Tibial nerve (tissue), 4 donors: ENCODE measurements at regions not wholly inside any gene's neighbourhood (a gene's known extent, or its start where the extent isn't known, plus 50 kb on each side); places are given as distances from the start of the nearest gene placed in this dataset.

Experiments
- DNase-seq, 2 donors: peaks; one replicate each; pipeline ENCODE4 v3.0.0-alpha.2; 2019; ENCODE audit warnings: low spot score in 2 of 2
- H3K27ac ChIP-seq, 4 donors: fragments of 200-600 bp; sonication (generic) in 3 of 4; one replicate each; pipeline ENCODE4 v1.5.1; 2017 to 2019; ENCODE audit warnings: mild to moderate bottlenecking in 1 of 4
- H3K27me3 ChIP-seq, 2 donors: fragments of 200-600 bp; sonication (generic) in 1 of 2; one replicate each; pipeline versions ENCODE4 v1.5.1 to v1.6.0; 2017 to 2019
- H3K36me3 ChIP-seq, 3 donors: fragments of 200-600 bp; sonication (generic); one replicate each; pipeline ENCODE4 v1.5.1; 2018 to 2019
- H3K4me1 ChIP-seq, 4 donors: fragments of 200-600 bp; sonication (generic) in 3 of 4; one replicate each; pipeline ENCODE4 v1.5.1; 2017 to 2019
- H3K4me3 ChIP-seq, 4 donors: fragments of 200-600 bp; sonication (generic) in 3 of 4; one replicate each; pipeline ENCODE4 v1.5.1; 2017 to 2019; ENCODE audit warnings: mild to moderate bottlenecking in 1 of 4, moderate library complexity in 1 of 4
- H3K9me3 ChIP-seq, 4 donors: fragments of 200-600 bp; sonication (generic) in 3 of 4; one replicate each; pipeline ENCODE4 v1.5.1; 2017 to 2019
- CTCF ChIP-seq, 5 experiments: fragments of 200-600 bp in 3 of 5; fragments of 450-650 bp in 2 of 5; sonication (generic) in 3 of 5; IDR thresholded peaks; one replicate each; pipeline ENCODE4 v1.5.1; 2016 to 2019; ENCODE audit warnings: antibody characterized with exemption in 5 of 5, mild to moderate bottlenecking in 3 of 5, moderate library complexity in 2 of 5
- EP300 ChIP-seq, 2 donors: sonication (generic); formaldehyde crosslinking; IDR thresholded peaks; one replicate each; pipeline ENCODE4 v1.6.1; 2017; ENCODE audit warnings: antibody characterized with exemption in 2 of 2, mild to moderate bottlenecking in 1 of 2
- POLR2A ChIP-seq, 2 donors: fragments of 450-650 bp; IDR thresholded peaks; one replicate each; pipeline ENCODE4 v1.6.1; 2017; ENCODE audit warnings: antibody characterized with exemption in 2 of 2, mild to moderate bottlenecking in 2 of 2, moderate library complexity in 2 of 2
- WGBS, 2 donors: methylation state at CpG; one replicate each; pipeline ENCODE4 v1.1.5; 2018; 5-methylcytosine and 5-hydroxymethylcytosine counted together

DNA sequence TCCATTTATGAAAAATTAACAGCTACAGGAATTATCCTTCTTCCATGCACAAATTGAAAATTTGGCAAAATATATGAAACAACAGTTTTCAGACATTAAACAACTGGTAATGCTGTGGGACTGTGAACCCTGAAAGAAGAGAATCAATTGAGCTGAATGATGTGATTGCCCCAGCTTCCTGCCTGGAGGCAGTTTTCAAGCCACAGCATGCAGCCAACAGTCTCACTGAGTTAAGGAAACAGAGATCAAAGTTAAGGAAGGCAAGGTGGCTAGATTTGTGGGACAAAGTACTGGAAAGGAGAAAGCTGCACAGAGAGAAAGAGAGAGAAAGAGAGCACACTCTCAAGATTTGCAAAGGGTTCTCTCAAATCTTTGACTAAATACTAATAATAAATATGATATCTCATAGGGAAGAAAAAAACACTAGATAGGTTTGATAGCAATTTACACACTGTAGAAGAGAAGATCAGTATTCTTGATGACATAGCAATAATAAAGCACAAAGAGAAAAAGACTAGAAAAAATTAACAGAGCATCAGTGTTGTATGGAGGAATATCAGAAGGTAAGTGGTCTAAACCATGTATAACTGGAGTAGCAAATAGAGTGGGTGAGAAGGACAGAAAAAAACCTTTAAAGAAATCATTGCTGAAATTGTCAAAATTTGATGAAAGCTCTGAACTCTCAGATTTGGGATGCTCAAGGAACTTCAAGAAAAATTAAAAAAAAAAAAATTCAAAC lies 70.1 kb upstream of the CNKSR3 start:
- H3K36me3 ChIP-seq, result no peaks in the 10 kb centered on the region
- H3K9me3 ChIP-seq, result peaks cover 0 to 9% (median 2%) of the 10 kb centered on the region in 4 donors
- no peak for DNase-seq
- no peak overlapping the region for H3K4me3 ChIP-seq
- no peaks in the 10 kb centered on the region for H3K4me1 ChIP-seq
- no peak overlapping the region for H3K27ac ChIP-seq
- TF ChIP-seq POLR2A (IDR thresholded peaks at IDR 0.05) (no peak), CTCF (IDR thresholded peaks at IDR 0.05) (no peak), EP300 (IDR thresholded peaks at IDR 0.05) (no peak)
- no peaks in the 10 kb centered on the region for H3K27me3 ChIP-seq

DNA sequence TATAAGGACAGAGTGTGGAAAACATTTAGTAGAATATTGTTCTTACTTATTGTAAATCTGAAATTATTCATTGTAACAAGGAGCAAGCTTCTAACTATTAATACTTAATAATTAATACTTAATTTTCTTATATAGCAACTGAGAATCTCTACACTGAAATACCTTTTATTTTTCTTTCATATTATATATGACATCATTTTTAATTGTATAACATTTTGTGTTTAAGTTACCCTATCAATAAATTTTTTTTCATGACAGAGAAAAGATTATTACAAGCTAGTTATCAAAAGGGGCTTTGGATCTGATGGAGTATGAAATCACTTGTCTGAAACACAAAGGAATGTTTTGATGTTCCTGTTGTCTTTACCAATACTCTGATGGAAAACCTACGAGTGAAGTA lies 72.2 kb upstream of the CNKSR3 start:
- no peak for TF ChIP-seq CTCF (IDR thresholded peaks at IDR 0.05)
- TF ChIP-seq POLR2A (IDR thresholded peaks at IDR 0.05), result no peak
- no peak for TF ChIP-seq EP300 (IDR thresholded peaks at IDR 0.05)
- H3K4me1 ChIP-seq, result no peaks in the 10 kb centered on the region
- no peaks in the 10 kb centered on the region for H3K27me3 ChIP-seq
- H3K27ac ChIP-seq, result no peak overlapping the region
- H3K9me3 ChIP-seq, result peaks cover 0 to 9% (median 2%) of the 10 kb centered on the region in 4 donors
- H3K36me3 ChIP-seq, result no peaks in the 10 kb centered on the region
- H3K4me3 ChIP-seq, result no peak overlapping the region
- no peak for DNase-seq
- WGBS, 2 donors, result 50 to 62% methylated on average over 1 of the region's 1 CpG

- Histone ChIP-seq H3K4me3 (no peak overlapping the region), H3K27me3 (no peaks in the 10 kb centered on the region), H3K9me3 (peaks cover 0 to 9% (median 2%) of the 10 kb centered on the region in 4 donors), H3K27ac (no peak overlapping the region), H3K4me1 (no peaks in the 10 kb centered on the region), H3K36me3 (no peaks in the 10 kb centered on the region)
- DNase-seq, result no peak
- TF ChIP-seq POLR2A (IDR thresholded peaks at IDR 0.05) (no peak), CTCF (IDR thresholded peaks at IDR 0.05) (no peak), EP300 (IDR thresholded peaks at IDR 0.05) (no peak)
- 78 to 86% methylated on average over 4 of the region's 4 CpGs for WGBS, 2 donors
These were observed 73.2 kb upstream of the CNKSR3 start for GRCh38 chr6:154583546-154584188.

- no peaks in the 10 kb centered on the region for H3K9me3 ChIP-seq
- TF ChIP-seq POLR2A (IDR thresholded peaks at IDR 0.05) (no peak), EP300 (IDR thresholded peaks at IDR 0.05) (no peak), CTCF (IDR thresholded peaks at IDR 0.05) (no peak)
- H3K27me3 ChIP-seq, result no peaks in the 10 kb centered on the region
- no peak overlapping the region for H3K4me3 ChIP-seq
- 80 to 84% methylated on average over 4 of the region's 4 CpGs for whole genome bisulfite sequencing, 2 donors
- no peaks in the 10 kb centered on the region for H3K4me1 ChIP-seq
- H3K27ac ChIP-seq, result no peak overlapping the region
- no peak for DNase-seq
- no peaks in the 10 kb centered on the region for H3K36me3 ChIP-seq
These were observed 80.3 kb upstream of the CNKSR3 start for GRCh38 chr6:154590756-154591155.

DNA sequence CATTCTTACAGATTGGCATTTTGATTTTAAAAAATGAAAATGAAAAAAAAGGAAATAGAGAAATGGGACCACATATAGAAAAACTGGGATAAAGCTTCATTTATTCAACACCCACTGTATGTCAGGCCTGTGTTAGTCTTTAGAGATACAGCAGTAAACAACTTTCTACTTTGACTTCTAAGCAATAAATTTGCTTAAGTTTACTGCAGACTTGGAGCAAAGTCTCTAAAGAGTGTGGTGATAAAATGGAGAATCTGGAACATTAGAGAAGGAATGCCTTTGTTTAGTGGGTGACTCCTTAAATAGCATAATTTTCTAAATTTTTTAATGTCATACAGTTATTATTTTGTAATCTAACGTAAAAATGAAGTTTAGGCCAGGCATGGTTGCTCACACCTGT lies 80.7 kb upstream of the CNKSR3 start:
- no peak overlapping the region for H3K27ac ChIP-seq
- H3K9me3 ChIP-seq, result no peaks in the 10 kb centered on the region
- H3K27me3 ChIP-seq, result no peaks in the 10 kb centered on the region
- no peaks in the 10 kb centered on the region for H3K36me3 ChIP-seq
- no peak overlapping the region for H3K4me3 ChIP-seq
- 78 to 89% methylated on average over 1 of the region's 1 CpG for WGBS, 2 donors
- TF ChIP-seq POLR2A (IDR thresholded peaks at IDR 0.05), result no peak
- TF ChIP-seq EP300 (IDR thresholded peaks at IDR 0.05), result no peak
- TF ChIP-seq CTCF (IDR thresholded peaks at IDR 0.05), result no peak
- no peak for DNase-seq
- H3K4me1 ChIP-seq, result peaks cover 0 to 5% (median 0%) of the 10 kb centered on the region in 4 donors
